ENCODE measurements at regions not wholly inside any gene's neighbourhood (a gene's known extent, or its start where the extent isn't known, plus 50 kb on each side); places are given as distances from the start of the nearest gene placed in this dataset.

DNA sequence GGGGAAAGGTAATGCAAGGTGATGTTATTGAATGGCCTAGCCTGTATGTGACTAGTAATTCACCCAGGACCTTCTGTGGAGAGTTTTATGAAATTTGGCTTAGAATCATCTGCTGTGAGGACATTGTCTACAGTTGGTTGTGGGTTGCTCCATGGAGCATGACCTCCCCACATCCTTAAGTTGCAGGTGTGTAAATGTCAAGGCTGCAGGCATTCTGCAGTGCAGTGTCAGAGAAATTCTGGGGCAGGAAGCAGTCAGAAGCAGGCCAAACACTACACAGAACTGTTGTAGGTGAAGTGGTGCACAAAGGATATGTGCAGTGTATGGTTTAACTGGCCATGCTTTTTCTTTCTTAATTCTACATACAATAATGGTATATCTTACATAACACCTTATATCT is 588.3 kb downstream of the EBF1 start:
- Mint-ChIP-seq H3K36me3 (no peaks in the 10 kb centered on the region), H3K9me3 (peaks cover 3 to 12% (median 8%) of the 10 kb centered on the region in 7 donors), H3K27ac (no peak overlapping the region), H3K4me1 (peaks cover 13% of the 10 kb centered on the region), H3K4me3 (no peak overlapping the region), H3K27me3 (ENCODE audit: low read depth in 3 of 3) (peaks cover 0 to 3% (median 0%) of the 10 kb centered on the region in 3 donors)
- intact Hi-C loops (cut with micrococcal nuclease): no loop called here
- Histone ChIP-seq H3K9ac (ENCODE audit: insufficient read depth, low read length, poor library complexity, severe bottlenecking) (no peak overlapping the region), H3K79me2 (ENCODE audit: insufficient read depth, low read length) (no peaks in the 10 kb centered on the region), H3K27me3 (ENCODE audit: control insufficient read depth in 2 of 2, insufficient read depth in 2 of 2, low read length in 2 of 2) (no peaks in the 10 kb centered on the region), H3K4me2 (replicated peaks; ENCODE audit: extremely low read depth, low read length, poor library complexity, severe bottlenecking) (no peak overlapping the region), H3K4me3 (replicated peaks in 1 of 3; ENCODE audit: low read depth in 2 of 3, low read length in 3 of 3) (no peak overlapping the region), H3K36me3 (replicated peaks in 1 of 2; ENCODE audit: control insufficient read depth in 1 of 2, insufficient read depth in 2 of 2, low read length in 2 of 2) (no peaks in the 10 kb centered on the region), H3K4me1 (ENCODE audit: control insufficient read depth in 1 of 2, insufficient read depth in 2 of 2, low read length in 2 of 2) (peaks cover 11 to 12% of the 10 kb centered on the region in 2 donors), H4K20me1 (ENCODE audit: insufficient read depth, low read length) (no peaks in the 10 kb centered on the region), H3K27ac (ENCODE audit: low read depth in 1 of 2, low read length in 2 of 2) (no peak overlapping the region), H2AFZ (ENCODE audit: insufficient read depth, low read depth, low read length, poor library complexity, severe bottlenecking) (no peak overlapping the region), H3K9me3 (replicated peaks in 1 of 2; ENCODE audit: control insufficient read depth in 1 of 2, insufficient read depth in 1 of 2, low read length in 2 of 2) (peaks cover under 1 to 3% of the 10 kb centered on the region in 2 donors)
- TF ChIP-seq, protein P1, sequence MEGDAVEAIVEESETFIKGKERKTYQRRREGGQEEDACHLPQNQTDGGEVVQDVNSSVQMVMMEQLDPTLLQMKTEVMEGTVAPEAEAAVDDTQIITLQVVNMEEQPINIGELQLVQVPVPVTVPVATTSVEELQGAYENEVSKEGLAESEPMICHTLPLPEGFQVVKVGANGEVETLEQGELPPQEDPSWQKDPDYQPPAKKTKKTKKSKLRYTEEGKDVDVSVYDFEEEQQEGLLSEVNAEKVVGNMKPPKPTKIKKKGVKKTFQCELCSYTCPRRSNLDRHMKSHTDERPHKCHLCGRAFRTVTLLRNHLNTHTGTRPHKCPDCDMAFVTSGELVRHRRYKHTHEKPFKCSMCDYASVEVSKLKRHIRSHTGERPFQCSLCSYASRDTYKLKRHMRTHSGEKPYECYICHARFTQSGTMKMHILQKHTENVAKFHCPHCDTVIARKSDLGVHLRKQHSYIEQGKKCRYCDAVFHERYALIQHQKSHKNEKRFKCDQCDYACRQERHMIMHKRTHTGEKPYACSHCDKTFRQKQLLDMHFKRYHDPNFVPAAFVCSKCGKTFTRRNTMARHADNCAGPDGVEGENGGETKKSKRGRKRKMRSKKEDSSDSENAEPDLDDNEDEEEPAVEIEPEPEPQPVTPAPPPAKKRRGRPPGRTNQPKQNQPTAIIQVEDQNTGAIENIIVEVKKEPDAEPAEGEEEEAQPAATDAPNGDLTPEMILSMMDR (IDR thresholded peaks at IDR 0.05): no peak
- DNase-seq: no peak

DNA sequence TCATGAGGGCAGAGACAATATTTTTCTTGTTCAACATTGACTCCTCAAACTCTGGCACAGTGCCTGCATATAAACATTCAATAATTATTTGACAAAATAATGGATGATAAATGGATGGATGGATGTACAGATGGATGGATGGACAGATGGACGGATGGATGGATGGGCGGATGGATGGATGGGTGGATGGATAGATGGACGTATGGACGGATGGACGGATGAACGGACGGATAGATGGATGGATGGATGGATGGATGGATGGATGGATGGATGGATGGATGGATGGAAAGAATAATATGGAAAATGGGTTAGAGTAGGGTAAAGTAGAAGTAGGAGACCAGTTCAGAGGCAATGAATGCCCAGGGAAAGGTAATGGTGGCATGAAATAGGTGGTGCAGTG is 589.2 kb downstream of the EBF1 start:
- WGBS (ENCODE audit: insufficient coverage): 67% methylated on average over 7 of the region's 7 CpGs
- H3K4me3 ChIP-seq (replicated peaks in 1 of 3; ENCODE audit: low read depth in 2 of 3, low read length in 3 of 3): no peak overlapping the region
- H3K27ac Mint-ChIP-seq: no peak overlapping the region
- TF ChIP-seq, protein P1 (IDR thresholded peaks at IDR 0.05): no peak
- H4K20me1 ChIP-seq (ENCODE audit: insufficient read depth, low read length): no peaks in the 10 kb centered on the region
- H3K4me1 ChIP-seq (ENCODE audit: control insufficient read depth in 1 of 2, insufficient read depth in 2 of 2, low read length in 2 of 2): peaks cover 11 to 12% of the 10 kb centered on the region in 2 donors
- H3K36me3 Mint-ChIP-seq: no peaks in the 10 kb centered on the region
- intact Hi-C loops (cut with micrococcal nuclease): no loop called here
- no peak overlapping the region for H3K4me3 Mint-ChIP-seq
- H3K4me2 ChIP-seq (replicated peaks; ENCODE audit: extremely low read depth, low read length, poor library complexity, severe bottlenecking): no peak overlapping the region
- no peak overlapping the region for H3K9ac ChIP-seq (ENCODE audit: insufficient read depth, low read length, poor library complexity, severe bottlenecking)
- peaks cover 13% of the 10 kb centered on the region for H3K4me1 Mint-ChIP-seq
- DNase-seq: no peak
- H3K27me3 Mint-ChIP-seq (ENCODE audit: low read depth in 3 of 3): peaks cover 0 to 3% (median 0%) of the 10 kb centered on the region in 3 donors
- no peaks in the 10 kb centered on the region for H3K27me3 ChIP-seq (ENCODE audit: control insufficient read depth in 2 of 2, insufficient read depth in 2 of 2, low read length in 2 of 2)
- no peak overlapping the region for H3K27ac ChIP-seq (ENCODE audit: low read depth in 1 of 2, low read length in 2 of 2)
- H3K9me3 ChIP-seq (replicated peaks in 1 of 2; ENCODE audit: control insufficient read depth in 1 of 2, insufficient read depth in 1 of 2, low read length in 2 of 2): peaks cover 4 to 10% of the 10 kb centered on the region in 2 donors
- no peak overlapping the region for H2AFZ ChIP-seq (ENCODE audit: insufficient read depth, low read depth, low read length, poor library complexity, severe bottlenecking)
- H3K79me2 ChIP-seq (ENCODE audit: insufficient read depth, low read length): no peaks in the 10 kb centered on the region
- H3K9me3 Mint-ChIP-seq: peaks cover 8 to 20% (median 14%) of the 10 kb centered on the region in 7 donors
- no peaks in the 10 kb centered on the region for H3K36me3 ChIP-seq (replicated peaks in 1 of 2; ENCODE audit: control insufficient read depth in 1 of 2, insufficient read depth in 2 of 2, low read length in 2 of 2)
